KMS-11 (cell line): ENCODE measurements at regions not wholly inside any gene's neighbourhood (a gene's known extent, or its start where the extent isn't known, plus 50 kb on each side); places are given as distances from the start of the nearest gene placed in this dataset.
"Not testable (repeated sequence)": the region's sequence is repeated elsewhere in the genome, so short reads cannot be mapped to it uniquely, and the experiment has no call there.

Experiments
- H2AFZ ChIP-seq: fragments of 200-600 bp; sonication (generic); 2 replicates; pipeline ENCODE4 v1.6.1; 2016; ENCODE audit warnings: antibody characterized with exemption, mixed run types, low read depth
- H3K27ac ChIP-seq: fragments of 200-600 bp; sonication (generic); 2 replicates; pipeline ENCODE4 v1.6.1; 2016; ENCODE audit warnings: mild to moderate bottlenecking, mixed run types
- H3K27me3 ChIP-seq: fragments of 200-600 bp; sonication (generic); 2 replicates; pipeline ENCODE4 v1.6.1; 2017; ENCODE audit warnings: mild to moderate bottlenecking, low read depth, mixed run types, moderate library complexity; ENCODE audit not compliant: insufficient read depth
- H3K36me3 ChIP-seq: fragments of 200-600 bp; sonication (generic); 2 replicates; pipeline ENCODE4 v1.6.1; 2017; ENCODE audit warnings: mild to moderate bottlenecking, mixed run types; ENCODE audit not compliant: insufficient read depth
- H3K4me1 ChIP-seq: fragments of 200-600 bp; sonication (generic); 2 replicates; pipeline ENCODE4 v1.6.1; 2016; ENCODE audit warnings: mild to moderate bottlenecking, low read depth, mixed run types; ENCODE audit not compliant: poor library complexity, severe bottlenecking
- H3K4me2 ChIP-seq: fragments of 200-600 bp; sonication (generic); 2 replicates; pipeline ENCODE4 v1.7.0; 2016; ENCODE audit warnings: mild to moderate bottlenecking, mixed run types
- H3K4me3 ChIP-seq: fragments of 200-600 bp; sonication (generic); IDR thresholded peaks from 2 replicates; pipeline ENCODE4 v1.6.1; 2017; ENCODE audit warnings: low read depth, low read length, mixed read lengths; ENCODE audit not compliant: insufficient read depth
- H3K79me2 ChIP-seq: fragments of 200-600 bp; sonication (generic); 2 replicates; pipeline ENCODE4 v1.6.1; 2016; ENCODE audit warnings: low read depth, mixed run types; ENCODE audit not compliant: insufficient read depth
- H3K9ac ChIP-seq: fragments of 200-600 bp; sonication (generic); 2 replicates; pipeline ENCODE4 v1.6.1; 2016; ENCODE audit warnings: mild to moderate bottlenecking, mixed run types
- H4K20me1 ChIP-seq: fragments of 200-600 bp; sonication (generic); 2 replicates; pipeline ENCODE4 v1.6.1; 2016; ENCODE audit warnings: mild to moderate bottlenecking, mixed run types; ENCODE audit not compliant: insufficient read depth
- TF ChIP-seq, protein P1 (sequence below): fragments of 200-600 bp; sonication (generic); conservative IDR thresholded peaks from 2 replicates; pipeline ENCODE4 v1.6.1; 2017; ENCODE audit warnings: low read depth, mild to moderate bottlenecking, antibody characterized with exemption, low read length, moderate library complexity, mixed read lengths

DNA sequence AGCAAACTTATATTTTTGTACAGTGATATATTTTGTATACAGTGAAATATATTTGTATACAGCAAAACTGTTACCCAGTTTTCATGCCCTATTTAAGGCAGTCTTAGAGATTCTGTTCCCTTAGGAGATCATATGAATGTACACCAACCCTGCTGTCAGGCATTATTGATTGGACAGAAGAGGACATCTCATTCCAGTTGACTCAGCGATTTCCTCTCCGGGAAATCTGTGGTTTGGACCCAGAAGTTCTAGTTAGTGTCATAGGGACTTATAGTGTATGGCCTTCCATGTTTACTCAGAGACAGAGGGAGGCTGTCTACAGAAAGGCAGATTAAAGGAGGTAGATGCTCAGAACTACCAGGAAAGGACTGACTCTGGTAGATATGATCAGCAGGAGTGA lies 318.8 kb upstream of the KCNMB2 start:
- H3K27me3 ChIP-seq = no peaks in the 10 kb centered on the region
- no peak overlapping the region for H2AFZ ChIP-seq
- no peak overlapping the region for H3K4me3 ChIP-seq

DNA sequence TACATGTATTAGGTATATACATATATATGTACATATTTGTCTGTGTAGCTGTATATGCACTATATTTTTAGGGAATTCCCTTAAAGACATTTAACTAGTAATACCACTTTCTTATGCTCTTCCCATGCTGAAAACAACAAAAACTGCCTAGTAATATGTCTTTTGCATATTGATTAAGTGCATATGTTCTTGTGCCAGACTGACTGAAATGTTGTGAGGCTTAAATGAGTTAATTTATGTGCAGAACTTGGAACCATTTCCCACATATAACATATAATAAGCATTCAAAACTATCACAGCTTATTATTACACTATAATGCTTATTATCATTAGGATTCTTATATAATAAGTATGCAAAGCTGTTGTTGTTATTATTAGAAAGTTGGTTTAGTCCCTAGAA lies 318.0 kb upstream of the KCNMB2 start:
- Histone ChIP-seq H3K4me1 (no peaks in the 10 kb centered on the region), H2AFZ (no peak overlapping the region)

More for the DNA sequence above, 318.8 kb upstream of the KCNMB2 start:
- Histone ChIP-seq H3K27ac (no peak overlapping the region), H3K36me3 (no peaks in the 10 kb centered on the region), H3K4me2 (no peak overlapping the region), H3K9ac (no peak overlapping the region), H3K4me1 (no peaks in the 10 kb centered on the region), H3K79me2 (no peaks in the 10 kb centered on the region), H4K20me1 (no peaks in the 10 kb centered on the region)
- TF ChIP-seq, protein P1, sequence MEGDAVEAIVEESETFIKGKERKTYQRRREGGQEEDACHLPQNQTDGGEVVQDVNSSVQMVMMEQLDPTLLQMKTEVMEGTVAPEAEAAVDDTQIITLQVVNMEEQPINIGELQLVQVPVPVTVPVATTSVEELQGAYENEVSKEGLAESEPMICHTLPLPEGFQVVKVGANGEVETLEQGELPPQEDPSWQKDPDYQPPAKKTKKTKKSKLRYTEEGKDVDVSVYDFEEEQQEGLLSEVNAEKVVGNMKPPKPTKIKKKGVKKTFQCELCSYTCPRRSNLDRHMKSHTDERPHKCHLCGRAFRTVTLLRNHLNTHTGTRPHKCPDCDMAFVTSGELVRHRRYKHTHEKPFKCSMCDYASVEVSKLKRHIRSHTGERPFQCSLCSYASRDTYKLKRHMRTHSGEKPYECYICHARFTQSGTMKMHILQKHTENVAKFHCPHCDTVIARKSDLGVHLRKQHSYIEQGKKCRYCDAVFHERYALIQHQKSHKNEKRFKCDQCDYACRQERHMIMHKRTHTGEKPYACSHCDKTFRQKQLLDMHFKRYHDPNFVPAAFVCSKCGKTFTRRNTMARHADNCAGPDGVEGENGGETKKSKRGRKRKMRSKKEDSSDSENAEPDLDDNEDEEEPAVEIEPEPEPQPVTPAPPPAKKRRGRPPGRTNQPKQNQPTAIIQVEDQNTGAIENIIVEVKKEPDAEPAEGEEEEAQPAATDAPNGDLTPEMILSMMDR = no peak

DNA sequence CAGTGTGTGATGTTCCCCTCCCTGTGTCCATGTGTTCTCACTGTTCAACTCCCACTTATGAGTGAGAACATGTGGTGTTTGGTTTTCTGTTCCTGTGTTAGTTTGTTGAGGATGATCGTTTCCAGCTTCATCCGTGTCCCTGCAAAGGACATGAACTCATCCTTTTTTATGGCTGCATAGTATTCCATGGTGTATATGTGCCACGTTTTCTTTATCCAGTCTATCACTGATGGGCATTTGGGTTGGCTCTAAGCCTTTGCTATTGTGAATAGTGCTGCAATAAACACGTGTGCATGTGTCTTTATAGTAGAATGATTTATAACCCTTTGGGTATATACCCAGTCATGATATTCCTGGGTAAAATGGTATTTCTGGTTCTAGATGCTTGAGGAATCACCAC lies 316.6 kb upstream of the KCNMB2 start:
- H3K79me2 ChIP-seq, H3K9ac ChIP-seq, H2AFZ ChIP-seq, H3K4me2 ChIP-seq, H4K20me1 ChIP-seq, H3K27me3 ChIP-seq, H3K4me3 ChIP-seq, H3K36me3 ChIP-seq, H3K4me1 ChIP-seq, H3K27ac ChIP-seq: not testable (repeated sequence)

More for the DNA sequence above, 318.0 kb upstream of the KCNMB2 start:
- TF ChIP-seq, protein P1 = no peak
- Histone ChIP-seq H3K79me2 (no peaks in the 10 kb centered on the region), H3K27ac (no peak overlapping the region), H3K27me3 (no peaks in the 10 kb centered on the region), H4K20me1 (no peaks in the 10 kb centered on the region), H3K9ac (no peak overlapping the region), H3K4me2 (no peak overlapping the region), H3K36me3 (no peaks in the 10 kb centered on the region), H3K4me3 (no peak overlapping the region)

DNA sequence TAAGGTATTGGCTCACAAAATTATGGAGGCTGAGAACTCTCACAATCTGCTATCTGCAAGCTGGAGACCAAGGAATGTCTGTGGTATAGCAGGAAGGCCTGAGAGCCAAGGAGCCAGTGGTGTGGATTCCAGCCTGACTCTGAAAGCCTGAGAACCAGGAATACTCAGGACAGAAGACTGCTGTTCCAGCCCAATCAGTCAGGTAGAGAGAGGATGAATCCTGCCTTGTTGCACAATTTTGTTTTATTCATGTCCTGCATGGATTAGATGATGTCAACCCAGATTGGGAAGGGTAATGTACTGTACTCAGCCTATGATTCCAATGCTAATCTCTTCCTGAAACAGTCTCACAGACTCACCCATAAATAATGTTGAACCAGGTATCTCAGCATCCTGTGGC lies 312.4 kb upstream of the KCNMB2 start:
- no peak overlapping the region for H3K27ac ChIP-seq
- no peak overlapping the region for H3K4me2 ChIP-seq
- no peaks in the 10 kb centered on the region for H3K4me1 ChIP-seq
- no peak overlapping the region for H3K9ac ChIP-seq
- H4K20me1 ChIP-seq = no peaks in the 10 kb centered on the region
- H3K27me3 ChIP-seq = no peaks in the 10 kb centered on the region
- no peaks in the 10 kb centered on the region for H3K36me3 ChIP-seq
- H3K4me3 ChIP-seq = no peak overlapping the region
- no peak overlapping the region for H2AFZ ChIP-seq
- TF ChIP-seq, protein P1 = no peak
- no peaks in the 10 kb centered on the region for H3K79me2 ChIP-seq

DNA sequence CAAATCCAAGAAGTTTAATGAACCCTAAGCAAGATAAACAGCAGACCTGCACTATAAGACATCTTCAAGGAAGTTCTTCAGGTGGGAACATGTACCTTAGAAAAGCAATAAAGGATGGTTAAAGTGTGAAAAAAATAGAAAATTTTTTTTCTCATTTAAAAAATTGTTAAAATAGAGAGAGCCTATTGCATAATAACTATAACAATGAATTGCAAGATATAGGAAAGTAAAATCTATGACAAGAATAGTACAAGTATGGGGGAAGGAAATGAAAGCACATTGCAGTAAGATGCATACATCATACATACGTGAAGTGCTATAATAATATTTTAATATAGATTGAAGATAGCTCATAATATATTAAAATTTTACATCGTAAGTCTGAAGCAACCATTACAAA lies 310.1 kb upstream of the KCNMB2 start:
- Histone ChIP-seq H2AFZ (no peak overlapping the region), H3K4me3 (no peak overlapping the region), H3K27ac (no peak overlapping the region), H3K27me3 (no peaks in the 10 kb centered on the region), H3K9ac (no peak overlapping the region), H4K20me1 (no peaks in the 10 kb centered on the region), H3K4me2 (no peak overlapping the region), H3K79me2 (no peaks in the 10 kb centered on the region), H3K4me1 (no peaks in the 10 kb centered on the region), H3K36me3 (no peaks in the 10 kb centered on the region)
- TF ChIP-seq, protein P1 = no peak
